ENCODE measurements at regions not wholly inside any gene's neighbourhood (a gene's known extent, or its start where the extent isn't known, plus 50 kb on each side); places are given as distances from the start of the nearest gene placed in this dataset.

GRCh38 chr10:124200011-124200410, 106.6 kb upstream of the CHST15 start:
- no peaks in the 10 kb centered on the region for H3K36me3 ChIP-seq (ENCODE audit: control insufficient read depth in 2 of 3, insufficient read depth in 3 of 3, low read length in 3 of 3)
- FAIRE-seq: no peak
- TF ChIP-seq, protein P1, sequence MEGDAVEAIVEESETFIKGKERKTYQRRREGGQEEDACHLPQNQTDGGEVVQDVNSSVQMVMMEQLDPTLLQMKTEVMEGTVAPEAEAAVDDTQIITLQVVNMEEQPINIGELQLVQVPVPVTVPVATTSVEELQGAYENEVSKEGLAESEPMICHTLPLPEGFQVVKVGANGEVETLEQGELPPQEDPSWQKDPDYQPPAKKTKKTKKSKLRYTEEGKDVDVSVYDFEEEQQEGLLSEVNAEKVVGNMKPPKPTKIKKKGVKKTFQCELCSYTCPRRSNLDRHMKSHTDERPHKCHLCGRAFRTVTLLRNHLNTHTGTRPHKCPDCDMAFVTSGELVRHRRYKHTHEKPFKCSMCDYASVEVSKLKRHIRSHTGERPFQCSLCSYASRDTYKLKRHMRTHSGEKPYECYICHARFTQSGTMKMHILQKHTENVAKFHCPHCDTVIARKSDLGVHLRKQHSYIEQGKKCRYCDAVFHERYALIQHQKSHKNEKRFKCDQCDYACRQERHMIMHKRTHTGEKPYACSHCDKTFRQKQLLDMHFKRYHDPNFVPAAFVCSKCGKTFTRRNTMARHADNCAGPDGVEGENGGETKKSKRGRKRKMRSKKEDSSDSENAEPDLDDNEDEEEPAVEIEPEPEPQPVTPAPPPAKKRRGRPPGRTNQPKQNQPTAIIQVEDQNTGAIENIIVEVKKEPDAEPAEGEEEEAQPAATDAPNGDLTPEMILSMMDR (IDR thresholded peaks at IDR 0.05; ENCODE audit: borderline replicate concordance, extremely low read depth, insufficient read depth): no peak
- H3K4me3 ChIP-seq (ENCODE audit: low read length in 3 of 3): no peak overlapping the region
- H3K4me1 ChIP-seq (ENCODE audit: control insufficient read depth in 2 of 3, insufficient read depth in 2 of 3, low read depth in 1 of 3, low read length in 3 of 3): peaks cover 0 to 6% (median 0%) of the 10 kb centered on the region in 3 donors
- DNase-seq: peak in 1 of 5 donors; percentile 11
- H3K27me3 ChIP-seq (ENCODE audit: control insufficient read depth, insufficient read depth, low read length): no peaks in the 10 kb centered on the region
- H3K9me3 ChIP-seq (ENCODE audit: control insufficient read depth in 2 of 3, insufficient read depth in 1 of 3, low read length in 3 of 3): no peaks in the 10 kb centered on the region
- no peak overlapping the region for H3K9ac ChIP-seq (ENCODE audit: low read length in 3 of 3)
- no peak overlapping the region for H3K27ac ChIP-seq (ENCODE audit: low read depth in 2 of 2, low read length in 2 of 2)
- intact Hi-C loops (cut with DNase I): no loop called here

GRCh38 chr10:124198871-124199270, 105.5 kb upstream of the CHST15 start:
- H3K27me3 ChIP-seq (ENCODE audit: control insufficient read depth, insufficient read depth, low read length): no peaks in the 10 kb centered on the region
- peaks cover 0 to 6% (median 0%) of the 10 kb centered on the region in 3 donors for H3K4me1 ChIP-seq (ENCODE audit: control insufficient read depth in 2 of 3, insufficient read depth in 2 of 3, low read depth in 1 of 3, low read length in 3 of 3)
- H3K4me3 ChIP-seq (ENCODE audit: low read length in 3 of 3): no peak overlapping the region
- intact Hi-C loops (cut with DNase I): no loop called here
- no peak for FAIRE-seq
- DNase-seq: no peak
- TF ChIP-seq, protein P1 (IDR thresholded peaks at IDR 0.05; ENCODE audit: borderline replicate concordance, extremely low read depth, insufficient read depth): no peak
- no peaks in the 10 kb centered on the region for H3K9me3 ChIP-seq (ENCODE audit: control insufficient read depth in 2 of 3, insufficient read depth in 1 of 3, low read length in 3 of 3)
- no peak overlapping the region for H3K9ac ChIP-seq (ENCODE audit: low read length in 3 of 3)
- H3K27ac ChIP-seq (ENCODE audit: low read depth in 2 of 2, low read length in 2 of 2): no peak overlapping the region
- H3K36me3 ChIP-seq (ENCODE audit: control insufficient read depth in 2 of 3, insufficient read depth in 3 of 3, low read length in 3 of 3): no peaks in the 10 kb centered on the region

GRCh38 chr10:124198125-124198501, 104.7 kb upstream of the CHST15 start:
- DNase-seq (peak in 1 of 5 donors; percentile 5), FAIRE-seq (no peak)
- Histone ChIP-seq H3K4me3 (ENCODE audit: low read length in 3 of 3) (no peak overlapping the region), H3K4me1 (ENCODE audit: control insufficient read depth in 2 of 3, insufficient read depth in 2 of 3, low read depth in 1 of 3, low read length in 3 of 3) (peaks cover 0 to 6% (median 0%) of the 10 kb centered on the region in 3 donors), H3K9ac (ENCODE audit: low read length in 3 of 3) (no peak overlapping the region), H3K36me3 (ENCODE audit: control insufficient read depth in 2 of 3, insufficient read depth in 3 of 3, low read length in 3 of 3) (no peaks in the 10 kb centered on the region), H3K27me3 (ENCODE audit: control insufficient read depth, insufficient read depth, low read length) (no peaks in the 10 kb centered on the region), H3K27ac (ENCODE audit: low read depth in 2 of 2, low read length in 2 of 2) (peak overlapping the region; percentile 54 to 68), H3K9me3 (ENCODE audit: control insufficient read depth in 2 of 3, insufficient read depth in 1 of 3, low read length in 3 of 3) (no peaks in the 10 kb centered on the region)
- intact Hi-C loops (cut with DNase I): no loop called here
- TF ChIP-seq, protein P1 (IDR thresholded peaks at IDR 0.05; ENCODE audit: borderline replicate concordance, extremely low read depth, insufficient read depth): no peak

All from kidney (tissue), 13 donors.